Heart right ventricle (tissue), 16 donors: ENCODE measurements at regions not wholly inside any gene's neighbourhood (a gene's known extent, or its start where the extent isn't known, plus 50 kb on each side); places are given as distances from the start of the nearest gene placed in this dataset.

Source experiments
- ATAC-seq, 8 donors: fragments of 200-7000 bp; cut with Tn5 transposase; one replicate each; pipeline ENCODE4 v1.9.1; 2020; ENCODE audit warnings: mild to moderate bottlenecking in 8 of 8, moderate library complexity in 8 of 8, moderate number of reproducible peaks in 1 of 8
- DNase-seq, 2 donors: peaks; one replicate each; pipeline ENCODE4 v3.0.0-alpha.2; 2020
- H3K27ac ChIP-seq, 10 donors: fragments of 200-600 bp; sonication (generic) in 2 of 10; one replicate each; pipeline versions ENCODE4 v1.5.0 to v1.8.0; 2020 to 2022; ENCODE audit warnings: mild to moderate bottlenecking in 3 of 10
- H3K27me3 ChIP-seq, 7 donors: fragments of 200-600 bp; one replicate each; pipeline ENCODE4 v1.8.0; 2021 to 2022; ENCODE audit warnings: mild to moderate bottlenecking in 2 of 7
- H3K36me3 ChIP-seq, 9 donors: fragments of 200-600 bp; sonication (generic) in 1 of 9; one replicate each; pipeline versions ENCODE4 v1.5.0 to v1.8.0; 2020 to 2022; ENCODE audit warnings: mild to moderate bottlenecking in 2 of 9
- H3K4me1 ChIP-seq, 9 donors: fragments of 200-600 bp; sonication (generic) in 1 of 9; one replicate each; pipeline versions ENCODE4 v1.5.0 to v1.8.0; 2020 to 2022; ENCODE audit warnings: mild to moderate bottlenecking in 4 of 9
- H3K4me3 ChIP-seq, 10 donors: fragments of 200-600 bp; sonication (generic) in 2 of 10; one replicate each; pipeline versions ENCODE4 v1.5.0 to v1.8.0; 2020 to 2022; ENCODE audit warnings: mild to moderate bottlenecking in 7 of 10, moderate library complexity in 2 of 10
- H3K9me3 ChIP-seq, 11 donors: fragments of 200-600 bp in 10 of 11; sonication (generic) in 2 of 11; one replicate each; pipeline versions ENCODE4 v1.5.0 to v1.8.0; 2013 to 2022; ENCODE audit warnings: mild to moderate bottlenecking in 2 of 11, control low read depth in 1 of 11, moderate library complexity in 1 of 11
- CTCF ChIP-seq, 9 donors: fragments of 200-600 bp; sonication (generic) in 2 of 9; IDR thresholded peaks; one replicate each; pipeline versions ENCODE4 v1.5.0 to v1.8.0; 2021 to 2022; ENCODE audit warnings: antibody characterized with exemption in 9 of 9, mild to moderate bottlenecking in 5 of 9, moderate library complexity in 1 of 9
- WGBS, 2 donors: extraction: QIAGEN DNeasy Blood & Tissue Kit; methylation state at CpG; one replicate each; pipeline ENCODE4 v1.1.7; 2013; ENCODE audit warnings: inconsistent platforms in 1 of 2; 5-methylcytosine and 5-hydroxymethylcytosine counted together
- intact Hi-C, 10 donors: fragments of 100-400 bp; cut with DNase I; formaldehyde crosslinking; loops; one replicate each; pipeline versions ENCODE4 v1.11.1 to v1.14.2; 2022
- donor health status: Arrhythmogenic right ventricular cardiomyopathy.
- donor health status: ischemic (EF 13 %, LVEDD 7.1; RV severe dilation, severe dysfunction).
- donor health status: healthy with polysubstance abuse.
- donor health status: DM: no; HTN: yes; CAD: no.
- donor health status: DM: no; HTN: no; CAD: no.
- donor health status: ischemic (EF 25% LVEDD 6.9; RV normal size, moderate dysfunction).
- donor health status: ischemic (EF 25% LVEDD 5.7; RV mildly dilated, moderate dysfunction).
- donor health status: healthy.
- donor health status: DM: yes; HTN: yes; CAD: no.
- donor health status: Ischemic cardiomyopathy.
- donor health status: ischemic (EF 35%, LVEDD 5.7; RV mildly dilated, moderate dysfunction).
- donor health status: nonischemic (EF 11% LVEDD 7.7; RV severe dilation, severe dysfunction).
- donor health status: DM: yes; HTN: yes; CAD: no.
- donor health status: PGD.
- donor health status: ischemic (EF 29% LVEDD 5.4; RV normal size, mild dysfunction).
- donor health status: nonischemic (EF 23%, LVEDD 6.1; RV moderate dilation, normal function).

- TF ChIP-seq CTCF (IDR thresholded peaks at IDR 0.05) = no peak
- no peak overlapping the region for H3K27ac ChIP-seq
- H3K36me3 ChIP-seq = no peaks in the 10 kb centered on the region
- ATAC-seq (no peak), DNase-seq (no peak)
- no peaks in the 10 kb centered on the region for H3K27me3 ChIP-seq
- 73 to 85% methylated on average over 4 of the region's 4 CpGs for WGBS, 2 donors
- H3K4me1 ChIP-seq = no peaks in the 10 kb centered on the region
- peaks cover 0 to 24% (median 0%) of the 10 kb centered on the region in 11 donors for H3K9me3 ChIP-seq
- no peak overlapping the region for H3K4me3 ChIP-seq
- intact Hi-C loops = no loop called here
Observed at GRCh38 chr14:85366226-85366625, 163.7 kb upstream of the FLRT2 start.

- no peak for TF ChIP-seq CTCF (IDR thresholded peaks at IDR 0.05)
- Histone ChIP-seq H3K4me3 (no peak overlapping the region), H3K27ac (no peak overlapping the region), H3K27me3 (no peaks in the 10 kb centered on the region), H3K36me3 (no peaks in the 10 kb centered on the region), H3K4me1 (no peaks in the 10 kb centered on the region), H3K9me3 (no peaks in the 10 kb centered on the region)
- DNase-seq (no peak), ATAC-seq (no peak)
- whole genome bisulfite sequencing, 2 donors = 55 to 78% methylated on average over 8 of the region's 8 CpGs
- intact Hi-C loops = no loop called here
Observed at GRCh38 chr14:85380881-85381280, 149.1 kb upstream of the FLRT2 start.

GRCh38 chr14:85382341-85382740 lies 147.6 kb upstream of the FLRT2 start:
- Histone ChIP-seq H3K27ac (no peak overlapping the region), H3K4me3 (no peak overlapping the region), H3K9me3 (no peaks in the 10 kb centered on the region), H3K4me1 (no peaks in the 10 kb centered on the region), H3K36me3 (no peaks in the 10 kb centered on the region), H3K27me3 (no peaks in the 10 kb centered on the region)
- DNase-seq = no peak
- intact Hi-C loops = no loop called here
- no peak for ATAC-seq
- WGBS, 2 donors = 94 to 95% methylated on average over 1 of the region's 1 CpG
- no peak for TF ChIP-seq CTCF (IDR thresholded peaks at IDR 0.05)

- Histone ChIP-seq H3K36me3 (no peaks in the 10 kb centered on the region), H3K9me3 (no peaks in the 10 kb centered on the region), H3K4me1 (no peaks in the 10 kb centered on the region), H3K4me3 (no peak overlapping the region), H3K27ac (no peak overlapping the region), H3K27me3 (no peaks in the 10 kb centered on the region)
- no peak for TF ChIP-seq CTCF (IDR thresholded peaks at IDR 0.05)
- ATAC-seq (no peak), DNase-seq (no peak)
- intact Hi-C loops = no loop called here
- WGBS, 2 donors = 68 to 72% methylated on average over 3 of the region's 3 CpGs
Observed at GRCh38 chr14:85387181-85387580, 142.8 kb upstream of the FLRT2 start.

GRCh38 chr14:85390236-85390635 lies 139.7 kb upstream of the FLRT2 start:
- Histone ChIP-seq H3K27me3 (no peaks in the 10 kb centered on the region), H3K4me1 (no peaks in the 10 kb centered on the region), H3K36me3 (no peaks in the 10 kb centered on the region), H3K4me3 (no peak overlapping the region), H3K27ac (no peak overlapping the region), H3K9me3 (no peaks in the 10 kb centered on the region)
- intact Hi-C loops = no loop called here
- TF ChIP-seq CTCF (IDR thresholded peaks at IDR 0.05) = no peak
- ATAC-seq = no peak
- 89 to 91% methylated on average over 5 of the region's 5 CpGs for WGBS, 2 donors
- no peak for DNase-seq
